Gastrocnemius medialis (tissue), 4 donors: ENCODE measurements at regions not wholly inside any gene's neighbourhood (a gene's known extent, or its start where the extent isn't known, plus 50 kb on each side); places are given as distances from the start of the nearest gene placed in this dataset.

Experiments
- ATAC-seq, 2 donors: fragments of 150-250 bp; one replicate each; pipeline ENCODE4 v1.9.1; 2016
- DNase-seq, 2 donors: peaks; one replicate each; pipeline ENCODE4 v3.0.0-alpha.2; 2019
- H3K27ac ChIP-seq, 4 donors: fragments of 200-600 bp; sonication (generic); 1 replicate in 1 of 4; 2 replicates in 3 of 4; pipeline ENCODE4 v1.5.1; 2016 to 2018; ENCODE audit warnings: mild to moderate bottlenecking in 2 of 4, moderate library complexity in 1 of 4
- H3K27me3 ChIP-seq, 3 donors: fragments of 200-600 bp; sonication (generic) in 2 of 3; 1 replicate in 1 of 3; 2 replicates in 2 of 3; pipeline versions ENCODE4 v1.5.1 to v1.6.0; 2016 to 2019; ENCODE audit warnings: mild to moderate bottlenecking in 1 of 3, moderate library complexity in 1 of 3
- H3K36me3 ChIP-seq, 2 donors: fragments of 200-600 bp; sonication (generic) in 1 of 2; one replicate each; pipeline ENCODE4 v1.5.1; 2017 to 2018
- H3K4me1 ChIP-seq, 2 donors: fragments of 200-600 bp; sonication (generic) in 1 of 2; one replicate each; pipeline ENCODE4 v1.5.1; 2016 to 2017; ENCODE audit warnings: mild to moderate bottlenecking in 2 of 2
- H3K4me3 ChIP-seq, 4 donors: fragments of 200-600 bp; sonication (generic) in 3 of 4; 1 replicate in 1 of 4; 2 replicates in 3 of 4; pipeline ENCODE4 v1.5.1; 2016 to 2019; ENCODE audit warnings: mild to moderate bottlenecking in 2 of 4
- H3K9me3 ChIP-seq, 3 donors: fragments of 200-600 bp; sonication (generic) in 2 of 3; 1 replicate in 1 of 3; 2 replicates in 2 of 3; pipeline ENCODE4 v1.5.1; 2016 to 2019
- CTCF ChIP-seq, 5 experiments: fragments of 450-650 bp in 3 of 5; fragments of 200-600 bp in 2 of 5; sonication (generic) in 2 of 5; IDR thresholded peaks in 4 of 5; conservative IDR thresholded peaks in 1 of 5; 1 replicate in 4 of 5; 2 replicates in 1 of 5; pipeline ENCODE4 v1.5.1; 2016 to 2019; ENCODE audit warnings: antibody characterized with exemption in 5 of 5, mild to moderate bottlenecking in 3 of 5, moderate library complexity in 3 of 5
- POLR2A ChIP-seq, 2 donors: fragments of 450-650 bp; IDR thresholded peaks; one replicate each; pipeline ENCODE4 v1.6.1; 2017; ENCODE audit warnings: antibody characterized with exemption in 2 of 2, mild to moderate bottlenecking in 2 of 2, moderate library complexity in 2 of 2
- in situ Hi-C, 4 donors: fragments of 200-750 bp; cut with MboI; loops; one replicate each; pipeline versions ENCODE4 v1.15.0 to v1.8.0; 2017; ENCODE audit warnings: low sequenced_read_pairs in 4 of 4
- intact Hi-C: fragments of 100-400 bp; cut with DNase I; formaldehyde crosslinking; loops from one replicate; pipeline ENCODE4 v1.15.1; 2023; ENCODE audit warnings: low total_unique reads

GRCh38 chr7:9106747-9107146 is 673.3 kb downstream of the NXPH1 start:
- ATAC-seq (no peak), DNase-seq (no peak)
- intact Hi-C loops (no loop called here), in situ Hi-C loops (no loop called here)
- Histone ChIP-seq H3K9me3 (no peaks in the 10 kb centered on the region), H3K36me3 (no peaks in the 10 kb centered on the region), H3K4me3 (no peak overlapping the region), H3K27ac (no peak overlapping the region), H3K4me1 (no peaks in the 10 kb centered on the region), H3K27me3 (no peaks in the 10 kb centered on the region)
- TF ChIP-seq POLR2A (IDR thresholded peaks at IDR 0.05) = no peak
- no peak for TF ChIP-seq CTCF (IDR thresholded peaks at IDR 0.05 in 4 of 5, conservative IDR thresholded peaks at IDR 0.05 in 1 of 5)

GRCh38 chr7:9120331-9120730 is 686.9 kb downstream of the NXPH1 start:
- H3K9me3 ChIP-seq = no peaks in the 10 kb centered on the region
- TF ChIP-seq POLR2A (IDR thresholded peaks at IDR 0.05) (no peak), CTCF (IDR thresholded peaks at IDR 0.05 in 4 of 5, conservative IDR thresholded peaks at IDR 0.05 in 1 of 5) (no peak)
- H3K27me3 ChIP-seq = no peaks in the 10 kb centered on the region
- ATAC-seq (no peak), DNase-seq (no peak)
- H3K4me3 ChIP-seq = no peak overlapping the region
- H3K4me1 ChIP-seq = no peaks in the 10 kb centered on the region
- intact Hi-C loops (no loop called here), in situ Hi-C loops (no loop called here)
- H3K36me3 ChIP-seq = no peaks in the 10 kb centered on the region
- no peak overlapping the region for H3K27ac ChIP-seq

- no peaks in the 10 kb centered on the region for H3K27me3 ChIP-seq
- no peak for TF ChIP-seq CTCF (IDR thresholded peaks at IDR 0.05 in 4 of 5, conservative IDR thresholded peaks at IDR 0.05 in 1 of 5)
- TF ChIP-seq POLR2A (IDR thresholded peaks at IDR 0.05) = no peak
- in situ Hi-C loops = no loop called here
- no peak overlapping the region for H3K27ac ChIP-seq
- no peaks in the 10 kb centered on the region for H3K4me1 ChIP-seq
- intact Hi-C loops = no loop called here
- no peak overlapping the region for H3K4me3 ChIP-seq
- DNase-seq = no peak
- no peak for ATAC-seq
- H3K9me3 ChIP-seq = no peaks in the 10 kb centered on the region
- H3K36me3 ChIP-seq = no peaks in the 10 kb centered on the region
Measured at GRCh38 chr7:9124320-9124719, 690.9 kb downstream of the NXPH1 start.

- Histone ChIP-seq H3K4me1 (no peaks in the 10 kb centered on the region), H3K27ac (no peak overlapping the region), H3K27me3 (no peaks in the 10 kb centered on the region), H3K9me3 (no peaks in the 10 kb centered on the region), H3K4me3 (no peak overlapping the region), H3K36me3 (no peaks in the 10 kb centered on the region)
- TF ChIP-seq POLR2A (IDR thresholded peaks at IDR 0.05) = no peak
- TF ChIP-seq CTCF (IDR thresholded peaks at IDR 0.05 in 4 of 5, conservative IDR thresholded peaks at IDR 0.05 in 1 of 5) = no peak
- DNase-seq (no peak), ATAC-seq (no peak)
- intact Hi-C loops = no loop called here
- in situ Hi-C loops = no loop called here
Measured at GRCh38 chr7:9125246-9125645, 691.8 kb downstream of the NXPH1 start.

GRCh38 chr7:9127901-9128300 is 694.5 kb downstream of the NXPH1 start:
- H3K36me3 ChIP-seq = no peaks in the 10 kb centered on the region
- ATAC-seq = no peak
- no peak for DNase-seq
- H3K9me3 ChIP-seq = no peaks in the 10 kb centered on the region
- no peak overlapping the region for H3K27ac ChIP-seq
- no peaks in the 10 kb centered on the region for H3K4me1 ChIP-seq
- intact Hi-C loops = no loop called here
- in situ Hi-C loops = no loop called here
- TF ChIP-seq CTCF (IDR thresholded peaks at IDR 0.05 in 4 of 5, conservative IDR thresholded peaks at IDR 0.05 in 1 of 5) (no peak), POLR2A (IDR thresholded peaks at IDR 0.05) (no peak)
- no peaks in the 10 kb centered on the region for H3K27me3 ChIP-seq
- no peak overlapping the region for H3K4me3 ChIP-seq
